Mesothelial cell of epicardium (in vitro differentiated cells): ENCODE measurements at regions not wholly inside any gene's neighbourhood (a gene's known extent, or its start where the extent isn't known, plus 50 kb on each side); places are given as distances from the start of the nearest gene placed in this dataset.

Experiments used
- DNase-seq, 2 experiments: peaks; one replicate each; pipeline ENCODE4 v3.0.0; 2021; ENCODE audit warnings: low spot score in 2 of 2; ENCODE audit not compliant: unreplicated experiment in 2 of 2
- H3K27ac Mint-ChIP-seq: 2 replicates; pipeline ENCODE4 v1.8.0; 2021; ENCODE audit warnings: mixed read lengths
- H3K27me3 Mint-ChIP-seq: 2 replicates; pipeline ENCODE4 v1.8.0; 2021; ENCODE audit warnings: low read depth, mixed read lengths
- H3K36me3 Mint-ChIP-seq: 2 replicates; pipeline ENCODE4 v1.8.0; 2021; ENCODE audit warnings: mixed read lengths
- H3K4me1 Mint-ChIP-seq: 2 replicates; pipeline ENCODE4 v1.8.0; 2021; ENCODE audit warnings: mixed read lengths
- H3K4me3 Mint-ChIP-seq: 2 replicates; pipeline ENCODE4 v1.8.0; 2021; ENCODE audit warnings: mild to moderate bottlenecking, moderate library complexity, mixed read lengths
- H3K9me3 Mint-ChIP-seq: 2 replicates; pipeline ENCODE4 v1.8.0; 2021; ENCODE audit warnings: mixed read lengths
- TF ChIP-seq, protein P1 (sequence below): fragments of 200-600 bp; sonication (generic); IDR thresholded peaks from one replicate; pipeline ENCODE4 v1.5.0; 2021; ENCODE audit warnings: antibody characterized with exemption; ENCODE audit not compliant: unreplicated experiment

DNA sequence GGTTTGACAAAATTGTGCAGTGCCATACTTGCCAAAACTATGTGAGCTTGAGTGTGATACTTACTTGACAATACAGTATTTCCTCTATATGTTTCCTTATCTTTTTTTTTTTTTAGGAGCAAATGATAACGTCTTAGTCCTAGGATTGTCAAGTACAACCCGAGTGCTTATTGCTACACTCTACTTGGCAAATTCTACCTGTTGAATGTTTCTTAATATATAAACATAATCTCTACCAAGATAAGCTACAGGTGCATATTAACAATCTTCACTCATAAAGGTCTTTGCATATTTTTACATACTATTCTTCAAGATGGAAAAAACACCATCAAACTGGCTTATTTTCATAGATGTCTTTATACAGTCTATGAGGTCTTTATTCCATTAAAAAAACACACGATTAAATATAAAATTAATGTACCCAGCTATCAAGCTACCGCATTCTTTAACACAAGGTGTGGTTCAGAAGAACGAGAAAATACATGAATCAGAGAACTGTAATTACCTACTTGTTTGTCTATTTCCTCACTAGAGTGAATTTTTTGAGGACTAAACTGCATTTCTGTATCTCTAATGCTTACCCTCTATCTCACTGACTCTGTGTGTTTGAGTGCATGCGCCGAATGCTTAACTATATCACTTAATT lies 76.1 kb upstream of the PDSS1 start:
- DNase-seq = no peak
- Mint-ChIP-seq H3K9me3 (no peaks in the 10 kb centered on the region), H3K36me3 (no peaks in the 10 kb centered on the region), H3K4me1 (no peaks in the 10 kb centered on the region), H3K4me3 (peak overlapping the region; percentile 52), H3K27me3 (peaks cover 54% of the 10 kb centered on the region), H3K27ac (no peak overlapping the region)
- TF ChIP-seq, protein P1, sequence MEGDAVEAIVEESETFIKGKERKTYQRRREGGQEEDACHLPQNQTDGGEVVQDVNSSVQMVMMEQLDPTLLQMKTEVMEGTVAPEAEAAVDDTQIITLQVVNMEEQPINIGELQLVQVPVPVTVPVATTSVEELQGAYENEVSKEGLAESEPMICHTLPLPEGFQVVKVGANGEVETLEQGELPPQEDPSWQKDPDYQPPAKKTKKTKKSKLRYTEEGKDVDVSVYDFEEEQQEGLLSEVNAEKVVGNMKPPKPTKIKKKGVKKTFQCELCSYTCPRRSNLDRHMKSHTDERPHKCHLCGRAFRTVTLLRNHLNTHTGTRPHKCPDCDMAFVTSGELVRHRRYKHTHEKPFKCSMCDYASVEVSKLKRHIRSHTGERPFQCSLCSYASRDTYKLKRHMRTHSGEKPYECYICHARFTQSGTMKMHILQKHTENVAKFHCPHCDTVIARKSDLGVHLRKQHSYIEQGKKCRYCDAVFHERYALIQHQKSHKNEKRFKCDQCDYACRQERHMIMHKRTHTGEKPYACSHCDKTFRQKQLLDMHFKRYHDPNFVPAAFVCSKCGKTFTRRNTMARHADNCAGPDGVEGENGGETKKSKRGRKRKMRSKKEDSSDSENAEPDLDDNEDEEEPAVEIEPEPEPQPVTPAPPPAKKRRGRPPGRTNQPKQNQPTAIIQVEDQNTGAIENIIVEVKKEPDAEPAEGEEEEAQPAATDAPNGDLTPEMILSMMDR = no peak

DNA sequence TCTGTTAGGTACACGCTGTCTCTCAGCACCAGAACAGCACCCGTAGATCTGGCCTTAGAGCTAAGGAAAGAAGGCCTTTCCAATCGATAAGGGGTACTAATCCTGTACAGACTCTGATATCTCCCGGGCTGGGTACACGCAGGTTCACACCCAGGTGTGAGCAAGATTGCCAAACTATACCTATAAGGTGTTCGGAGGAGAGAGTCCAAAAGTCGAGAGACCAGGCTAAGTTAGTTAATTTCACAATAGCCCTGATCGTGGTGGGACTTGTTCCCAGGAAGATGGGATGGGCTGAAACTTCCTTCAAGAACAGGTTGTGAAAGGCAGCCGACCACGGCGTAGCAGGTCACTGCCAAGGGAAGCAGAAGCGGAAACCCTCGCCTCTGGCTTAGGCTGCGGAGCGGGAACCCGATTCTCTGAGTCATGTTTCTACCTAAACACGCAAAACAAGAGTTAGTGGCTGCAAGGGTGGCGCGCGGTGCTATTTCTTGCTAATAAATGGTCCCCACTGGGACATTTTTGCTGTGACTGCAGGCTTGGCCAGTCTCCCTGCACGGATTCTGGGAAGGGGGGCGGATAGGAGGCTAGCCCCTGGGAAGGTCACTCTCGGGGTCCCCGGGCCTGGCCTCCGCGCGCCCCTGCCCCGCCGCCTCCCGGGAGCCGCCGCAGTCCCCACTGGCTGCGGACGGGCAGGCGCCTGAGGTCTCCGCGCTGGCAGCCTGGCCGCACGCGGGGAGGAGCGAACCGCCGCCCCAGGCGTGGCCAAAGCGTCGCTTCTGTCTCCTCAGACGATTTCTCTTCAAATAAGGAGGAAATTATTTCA lies 75.4 kb upstream of the PDSS1 start:
- H3K36me3 Mint-ChIP-seq = no peaks in the 10 kb centered on the region
- H3K4me1 Mint-ChIP-seq = no peaks in the 10 kb centered on the region
- H3K27ac Mint-ChIP-seq = no peak overlapping the region
- TF ChIP-seq, protein P1 = no peak
- peak overlapping the region; percentile 52 for H3K4me3 Mint-ChIP-seq
- peaks cover 57% of the 10 kb centered on the region for H3K27me3 Mint-ChIP-seq
- no peak for DNase-seq
- H3K9me3 Mint-ChIP-seq = no peaks in the 10 kb centered on the region

DNA sequence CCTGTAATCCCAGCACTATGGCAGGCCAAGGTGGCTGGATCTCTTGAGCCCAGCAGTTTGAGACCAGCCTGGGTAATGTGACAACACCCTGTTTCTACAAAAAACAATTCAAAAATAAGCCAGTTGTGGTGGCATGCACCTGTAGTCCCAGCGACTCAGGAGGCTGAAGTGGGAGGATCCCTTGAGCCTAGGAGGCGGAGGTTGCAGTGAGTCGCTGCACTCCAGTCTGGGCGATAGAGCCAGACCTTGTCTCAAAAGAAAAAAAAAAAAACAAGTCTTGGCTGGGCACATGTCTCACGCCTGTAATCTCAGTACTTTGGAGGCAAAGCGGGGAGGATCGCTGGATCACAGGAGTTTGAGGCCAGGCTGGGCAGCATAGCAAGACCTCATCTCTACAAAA lies 74.6 kb upstream of the PDSS1 start:
- Mint-ChIP-seq H3K36me3 (no peaks in the 10 kb centered on the region), H3K27ac (no peak overlapping the region), H3K27me3 (peaks cover 57% of the 10 kb centered on the region), H3K4me3 (no peak overlapping the region), H3K4me1 (no peaks in the 10 kb centered on the region), H3K9me3 (no peaks in the 10 kb centered on the region)
- no peak for DNase-seq
- TF ChIP-seq, protein P1 = no peak

DNA sequence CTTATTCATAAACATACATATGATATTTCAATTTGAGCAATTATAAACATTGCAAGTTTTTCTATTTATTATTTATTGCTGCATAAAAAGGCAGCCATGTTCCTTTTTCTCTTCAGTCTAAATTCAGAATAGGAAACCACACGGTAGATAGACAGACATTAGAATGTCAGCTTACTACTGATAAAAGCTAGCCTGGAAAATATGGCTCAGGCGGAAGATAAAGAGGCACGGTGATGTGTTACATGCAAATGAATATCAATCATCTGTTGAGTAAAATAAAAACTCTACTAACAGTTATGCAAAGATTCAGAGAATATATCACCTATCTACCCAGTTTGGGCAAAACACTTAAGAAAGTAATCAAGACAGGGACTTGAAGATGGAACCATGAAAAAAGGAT lies 73.5 kb upstream of the PDSS1 start:
- Mint-ChIP-seq H3K36me3 (no peaks in the 10 kb centered on the region), H3K27ac (no peak overlapping the region), H3K27me3 (peaks cover 54% of the 10 kb centered on the region), H3K4me3 (no peak overlapping the region), H3K4me1 (no peaks in the 10 kb centered on the region), H3K9me3 (no peaks in the 10 kb centered on the region)
- no peak for DNase-seq
- TF ChIP-seq, protein P1 = no peak

DNA sequence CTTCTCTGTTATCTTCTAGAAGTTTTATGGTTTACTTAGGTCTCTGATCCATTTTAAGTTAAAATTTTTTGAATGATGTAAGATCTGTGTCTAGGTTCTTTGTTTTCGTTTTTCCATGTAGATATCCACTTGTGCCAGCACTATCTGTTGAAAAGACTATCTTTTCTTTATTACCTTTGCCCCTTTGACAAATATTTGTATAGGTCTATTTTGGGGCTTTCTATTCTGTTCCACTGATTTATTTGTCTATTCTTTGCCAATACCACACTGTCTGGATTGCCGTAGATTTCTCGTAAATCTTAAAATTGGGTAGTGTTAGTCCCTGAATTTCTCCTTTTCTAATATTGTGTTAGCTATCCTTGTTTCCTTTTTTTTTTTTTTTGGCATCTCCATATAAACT lies 71.4 kb upstream of the PDSS1 start:
- TF ChIP-seq, protein P1 = no peak
- DNase-seq = no peak
- Mint-ChIP-seq H3K4me1 (no peaks in the 10 kb centered on the region), H3K36me3 (no peaks in the 10 kb centered on the region), H3K4me3 (no peak overlapping the region), H3K27ac (no peak overlapping the region), H3K27me3 (peaks cover 49% of the 10 kb centered on the region), H3K9me3 (no peaks in the 10 kb centered on the region)
